ENCODE measurements at regions not wholly inside any gene's neighbourhood (a gene's known extent, or its start where the extent isn't known, plus 50 kb on each side); places are given as distances from the start of the nearest gene placed in this dataset.

DNA sequence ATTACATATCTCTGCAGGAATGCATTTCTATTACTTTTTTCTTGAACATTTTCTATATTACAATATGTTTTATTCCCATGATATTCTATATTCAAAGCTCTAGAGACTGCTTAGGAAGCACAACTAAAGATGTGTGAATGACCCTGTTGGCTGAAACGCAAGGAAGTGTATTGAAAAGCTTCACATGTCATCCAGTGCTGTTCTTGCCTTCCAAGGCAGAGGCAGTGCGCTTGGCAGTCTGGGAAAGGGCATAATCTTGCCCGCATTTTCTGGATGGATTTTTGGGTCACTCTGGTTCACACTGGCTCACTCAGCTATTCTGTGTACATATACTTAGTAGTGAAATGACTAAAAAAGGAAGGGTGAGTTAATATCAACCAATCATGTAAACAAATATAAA lies 262.4 kb downstream of the PTPRC start:
- peaks cover 2% of the 10 kb centered on the region for H3K4me1 ChIP-seq (ENCODE audit: control insufficient read depth, insufficient read depth, low read length)
- no peak overlapping the region for H3K9ac ChIP-seq (ENCODE audit: extremely low read depth, low read length, poor library complexity, severe bottlenecking)
- no peaks in the 10 kb centered on the region for H3K9me3 ChIP-seq (ENCODE audit: control insufficient read depth, low read length)
- TF ChIP-seq, protein P1, sequence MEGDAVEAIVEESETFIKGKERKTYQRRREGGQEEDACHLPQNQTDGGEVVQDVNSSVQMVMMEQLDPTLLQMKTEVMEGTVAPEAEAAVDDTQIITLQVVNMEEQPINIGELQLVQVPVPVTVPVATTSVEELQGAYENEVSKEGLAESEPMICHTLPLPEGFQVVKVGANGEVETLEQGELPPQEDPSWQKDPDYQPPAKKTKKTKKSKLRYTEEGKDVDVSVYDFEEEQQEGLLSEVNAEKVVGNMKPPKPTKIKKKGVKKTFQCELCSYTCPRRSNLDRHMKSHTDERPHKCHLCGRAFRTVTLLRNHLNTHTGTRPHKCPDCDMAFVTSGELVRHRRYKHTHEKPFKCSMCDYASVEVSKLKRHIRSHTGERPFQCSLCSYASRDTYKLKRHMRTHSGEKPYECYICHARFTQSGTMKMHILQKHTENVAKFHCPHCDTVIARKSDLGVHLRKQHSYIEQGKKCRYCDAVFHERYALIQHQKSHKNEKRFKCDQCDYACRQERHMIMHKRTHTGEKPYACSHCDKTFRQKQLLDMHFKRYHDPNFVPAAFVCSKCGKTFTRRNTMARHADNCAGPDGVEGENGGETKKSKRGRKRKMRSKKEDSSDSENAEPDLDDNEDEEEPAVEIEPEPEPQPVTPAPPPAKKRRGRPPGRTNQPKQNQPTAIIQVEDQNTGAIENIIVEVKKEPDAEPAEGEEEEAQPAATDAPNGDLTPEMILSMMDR (conservative IDR thresholded peaks at IDR 0.05): no peak
- H3K36me3 ChIP-seq (ENCODE audit: control insufficient read depth, insufficient read depth, low read length): no peaks in the 10 kb centered on the region
- H3K36me3 Mint-ChIP-seq (ENCODE audit: low read depth): no peaks in the 10 kb centered on the region
- no peak overlapping the region for H3K4me3 ChIP-seq (ENCODE audit: low read length)
- no peak overlapping the region for H3K4me3 Mint-ChIP-seq
- DNase-seq: no peak
- no peak overlapping the region for H3K27ac Mint-ChIP-seq
- H3K27me3 Mint-ChIP-seq (ENCODE audit: insufficient read depth): no peaks in the 10 kb centered on the region
- H3K27me3 ChIP-seq (ENCODE audit: control insufficient read depth, insufficient read depth, low read length, poor library complexity, severe bottlenecking): no peaks in the 10 kb centered on the region
- 75 to 91% methylated on average over 2 to 3 of the region's 3 CpGs for WGBS, 2 experiments (ENCODE audit: insufficient coverage in 1 of 2, insufficient read length in 1 of 2)
- no peaks in the 10 kb centered on the region for H3K9me3 Mint-ChIP-seq
- peaks cover 6% of the 10 kb centered on the region for H3K4me1 Mint-ChIP-seq
- H3K27ac ChIP-seq (ENCODE audit: low read depth, low read length): no peak overlapping the region

DNA sequence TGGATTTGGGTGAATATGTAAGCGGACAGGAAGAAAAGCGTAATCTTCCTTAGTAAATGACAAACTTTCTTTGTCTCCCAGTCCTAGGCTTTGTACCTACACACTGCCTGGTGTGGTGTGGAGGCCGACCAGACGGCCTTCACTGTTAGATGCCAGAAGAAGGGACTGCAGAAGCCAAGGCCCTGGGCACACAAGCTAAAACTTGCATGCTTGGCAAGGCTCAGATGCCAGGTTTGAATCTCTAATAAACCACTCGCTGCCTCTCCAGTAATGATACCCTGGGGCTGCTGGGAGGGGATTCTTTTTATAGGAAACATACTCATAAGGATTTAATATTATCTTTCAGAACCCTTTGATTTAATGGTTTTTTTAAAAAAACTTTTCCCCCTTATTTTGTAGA lies 263.8 kb downstream of the PTPRC start:
- Mint-ChIP-seq H3K9me3 (no peaks in the 10 kb centered on the region), H3K27me3 (ENCODE audit: insufficient read depth) (no peaks in the 10 kb centered on the region), H3K36me3 (ENCODE audit: low read depth) (no peaks in the 10 kb centered on the region), H3K4me3 (no peak overlapping the region), H3K4me1 (peaks cover 6% of the 10 kb centered on the region), H3K27ac (no peak overlapping the region)
- peak overlapping the region; percentile 97 for H3K27ac ChIP-seq (ENCODE audit: low read depth, low read length)
- no peak for DNase-seq
- TF ChIP-seq, protein P1 (conservative IDR thresholded peaks at IDR 0.05): no peak
- no peak overlapping the region for H3K4me3 ChIP-seq (ENCODE audit: low read length)
- no peak overlapping the region for H3K9ac ChIP-seq (ENCODE audit: extremely low read depth, low read length, poor library complexity, severe bottlenecking)
- no peaks in the 10 kb centered on the region for H3K36me3 ChIP-seq (ENCODE audit: control insufficient read depth, insufficient read depth, low read length)
- no peaks in the 10 kb centered on the region for H3K9me3 ChIP-seq (ENCODE audit: control insufficient read depth, low read length)
- peaks cover 2% of the 10 kb centered on the region for H3K4me1 ChIP-seq (ENCODE audit: control insufficient read depth, insufficient read depth, low read length)
- WGBS, 2 experiments (ENCODE audit: insufficient coverage in 1 of 2, insufficient read length in 1 of 2): 87% methylated on average over 5 of the region's 5 CpGs; no CpG with 5 or more reads in 1 of the 2 experiments
- H3K27me3 ChIP-seq (ENCODE audit: control insufficient read depth, insufficient read depth, low read length, poor library complexity, severe bottlenecking): no peaks in the 10 kb centered on the region

DNA sequence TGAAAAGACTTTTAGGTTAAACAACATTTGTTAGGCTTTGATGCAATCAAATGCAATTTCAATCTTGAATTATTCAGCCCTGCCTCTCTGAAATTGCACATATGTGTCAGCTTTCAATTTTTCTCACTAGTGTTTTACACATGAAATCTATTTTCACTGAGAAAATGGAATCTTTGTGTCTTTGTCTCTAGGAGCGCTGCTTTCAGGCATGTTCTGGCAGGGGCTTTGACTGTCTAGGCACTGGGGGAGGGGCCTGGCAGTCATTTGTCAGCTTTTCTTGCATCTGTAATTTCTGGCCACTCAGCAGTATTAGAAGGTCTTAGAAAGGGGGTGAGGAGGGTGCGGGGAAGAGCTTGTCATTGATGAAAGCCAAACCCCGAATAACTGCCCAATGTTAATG lies 264.4 kb downstream of the PTPRC start:
- peaks cover 2% of the 10 kb centered on the region for H3K4me1 ChIP-seq (ENCODE audit: control insufficient read depth, insufficient read depth, low read length)
- Mint-ChIP-seq H3K9me3 (no peaks in the 10 kb centered on the region), H3K36me3 (ENCODE audit: low read depth) (no peaks in the 10 kb centered on the region), H3K27ac (no peak overlapping the region), H3K27me3 (ENCODE audit: insufficient read depth) (no peaks in the 10 kb centered on the region), H3K4me3 (no peak overlapping the region), H3K4me1 (peaks cover 6% of the 10 kb centered on the region)
- H3K27me3 ChIP-seq (ENCODE audit: control insufficient read depth, insufficient read depth, low read length, poor library complexity, severe bottlenecking): no peaks in the 10 kb centered on the region
- no peak overlapping the region for H3K9ac ChIP-seq (ENCODE audit: extremely low read depth, low read length, poor library complexity, severe bottlenecking)
- H3K36me3 ChIP-seq (ENCODE audit: control insufficient read depth, insufficient read depth, low read length): no peaks in the 10 kb centered on the region
- no peaks in the 10 kb centered on the region for H3K9me3 ChIP-seq (ENCODE audit: control insufficient read depth, low read length)
- WGBS, 2 experiments (ENCODE audit: insufficient coverage in 1 of 2, insufficient read length in 1 of 2): 70 to 85% methylated on average over 2 to 3 of the region's 3 CpGs
- TF ChIP-seq, protein P1 (conservative IDR thresholded peaks at IDR 0.05): no peak
- H3K4me3 ChIP-seq (ENCODE audit: low read length): no peak overlapping the region
- DNase-seq: peak; percentile 60
- H3K27ac ChIP-seq (ENCODE audit: low read depth, low read length): peak overlapping the region; percentile 97

All from endodermal cell (in vitro differentiated cells).